ENCODE measurements at regions not wholly inside any gene's neighbourhood (a gene's known extent, or its start where the extent isn't known, plus 50 kb on each side); places are given as distances from the start of the nearest gene placed in this dataset.
A peak's percentile ranks its signal among the peaks of the same experiment; 100 is the strongest.

GRCh38 chr12:38138225-38139221 is 178.1 kb upstream of the ALG10B start:
- DNase-seq (ENCODE audit: low read depth in 3 of 3, low spot score in 1 of 3): peak in 2 of 3 donors; percentile 36

- DNase-seq (ENCODE audit: low read depth in 3 of 3, low spot score in 1 of 3): no peak
These were observed 177.1 kb upstream of the ALG10B start for GRCh38 chr12:38139456-38139855.

GRCh38 chr12:38141239-38141638 is 175.3 kb upstream of the ALG10B start:
- DNase-seq (ENCODE audit: low read depth in 3 of 3, low spot score in 1 of 3): no peak

- no peak for DNase-seq (ENCODE audit: low read depth in 3 of 3, low spot score in 1 of 3)
These were observed 174.7 kb upstream of the ALG10B start for GRCh38 chr12:38141861-38142260.

- no peak for DNase-seq (ENCODE audit: low read depth in 3 of 3, low spot score in 1 of 3)
These were observed 173.6 kb upstream of the ALG10B start for GRCh38 chr12:38142974-38143373.

- DNase-seq (ENCODE audit: low read depth in 3 of 3, low spot score in 1 of 3): no peak
These were observed 172.5 kb upstream of the ALG10B start for GRCh38 chr12:38144049-38144448.

- no peak for DNase-seq (ENCODE audit: low read depth in 3 of 3, low spot score in 1 of 3)
These were observed 171.8 kb upstream of the ALG10B start for GRCh38 chr12:38144601-38145436.

GRCh38 chr12:38149395-38150073 is 167.0 kb upstream of the ALG10B start:
- DNase-seq (ENCODE audit: low read depth in 3 of 3, low spot score in 1 of 3): no peak

GRCh38 chr12:38151991-38152700 is 164.4 kb upstream of the ALG10B start:
- DNase-seq (ENCODE audit: low read depth in 3 of 3, low spot score in 1 of 3): no peak

GRCh38 chr12:38152816-38153736 is 163.5 kb upstream of the ALG10B start:
- no peak for DNase-seq (ENCODE audit: low read depth in 3 of 3, low spot score in 1 of 3)

GRCh38 chr12:38153737-38154061 is 162.9 kb upstream of the ALG10B start:
- DNase-seq (ENCODE audit: low read depth in 3 of 3, low spot score in 1 of 3): no peak

GRCh38 chr12:38154096-38155019 is 162.2 kb upstream of the ALG10B start:
- no peak for DNase-seq (ENCODE audit: low read depth in 3 of 3, low spot score in 1 of 3)

- DNase-seq (ENCODE audit: low read depth in 3 of 3, low spot score in 1 of 3): no peak
These were observed 161.6 kb upstream of the ALG10B start for GRCh38 chr12:38155020-38155395.

- no peak for DNase-seq (ENCODE audit: low read depth in 3 of 3, low spot score in 1 of 3)
These were observed 160.8 kb upstream of the ALG10B start for GRCh38 chr12:38155526-38156496.

GRCh38 chr12:38156497-38157245 is 159.9 kb upstream of the ALG10B start:
- DNase-seq (ENCODE audit: low read depth in 3 of 3, low spot score in 1 of 3): no peak

GRCh38 chr12:38157274-38157932 is 159.2 kb upstream of the ALG10B start:
- DNase-seq (ENCODE audit: low read depth in 3 of 3, low spot score in 1 of 3): no peak
